ENCODE measurements at regions not wholly inside any gene's neighbourhood (a gene's known extent, or its start where the extent isn't known, plus 50 kb on each side); places are given as distances from the start of the nearest gene placed in this dataset.

DNA sequence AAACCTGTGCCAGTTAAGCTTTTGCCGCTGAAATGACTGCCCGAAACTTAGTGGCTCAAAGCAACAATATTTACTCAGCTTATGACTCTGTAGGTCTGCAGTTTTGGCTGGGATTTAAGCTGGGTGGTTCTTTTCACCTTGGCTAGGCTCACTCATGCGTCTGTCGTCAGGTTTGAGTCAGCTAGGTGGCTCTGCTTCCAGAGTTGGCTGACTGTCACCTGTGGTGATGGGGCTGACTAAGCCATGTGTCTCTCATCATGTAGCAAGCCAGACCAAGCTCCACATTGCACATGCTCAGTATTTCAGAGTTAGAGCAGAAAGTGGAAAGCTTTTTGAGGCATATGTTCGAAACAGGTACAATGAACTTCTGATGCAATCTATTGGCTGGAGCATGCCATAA lies 354.8 kb downstream of the MEIS1 start:
- TF ChIP-seq, protein P1, sequence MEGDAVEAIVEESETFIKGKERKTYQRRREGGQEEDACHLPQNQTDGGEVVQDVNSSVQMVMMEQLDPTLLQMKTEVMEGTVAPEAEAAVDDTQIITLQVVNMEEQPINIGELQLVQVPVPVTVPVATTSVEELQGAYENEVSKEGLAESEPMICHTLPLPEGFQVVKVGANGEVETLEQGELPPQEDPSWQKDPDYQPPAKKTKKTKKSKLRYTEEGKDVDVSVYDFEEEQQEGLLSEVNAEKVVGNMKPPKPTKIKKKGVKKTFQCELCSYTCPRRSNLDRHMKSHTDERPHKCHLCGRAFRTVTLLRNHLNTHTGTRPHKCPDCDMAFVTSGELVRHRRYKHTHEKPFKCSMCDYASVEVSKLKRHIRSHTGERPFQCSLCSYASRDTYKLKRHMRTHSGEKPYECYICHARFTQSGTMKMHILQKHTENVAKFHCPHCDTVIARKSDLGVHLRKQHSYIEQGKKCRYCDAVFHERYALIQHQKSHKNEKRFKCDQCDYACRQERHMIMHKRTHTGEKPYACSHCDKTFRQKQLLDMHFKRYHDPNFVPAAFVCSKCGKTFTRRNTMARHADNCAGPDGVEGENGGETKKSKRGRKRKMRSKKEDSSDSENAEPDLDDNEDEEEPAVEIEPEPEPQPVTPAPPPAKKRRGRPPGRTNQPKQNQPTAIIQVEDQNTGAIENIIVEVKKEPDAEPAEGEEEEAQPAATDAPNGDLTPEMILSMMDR (IDR thresholded peaks at IDR 0.05; ENCODE audit: borderline replicate concordance, insufficient read depth, low read depth, low read length): no peak

DNA sequence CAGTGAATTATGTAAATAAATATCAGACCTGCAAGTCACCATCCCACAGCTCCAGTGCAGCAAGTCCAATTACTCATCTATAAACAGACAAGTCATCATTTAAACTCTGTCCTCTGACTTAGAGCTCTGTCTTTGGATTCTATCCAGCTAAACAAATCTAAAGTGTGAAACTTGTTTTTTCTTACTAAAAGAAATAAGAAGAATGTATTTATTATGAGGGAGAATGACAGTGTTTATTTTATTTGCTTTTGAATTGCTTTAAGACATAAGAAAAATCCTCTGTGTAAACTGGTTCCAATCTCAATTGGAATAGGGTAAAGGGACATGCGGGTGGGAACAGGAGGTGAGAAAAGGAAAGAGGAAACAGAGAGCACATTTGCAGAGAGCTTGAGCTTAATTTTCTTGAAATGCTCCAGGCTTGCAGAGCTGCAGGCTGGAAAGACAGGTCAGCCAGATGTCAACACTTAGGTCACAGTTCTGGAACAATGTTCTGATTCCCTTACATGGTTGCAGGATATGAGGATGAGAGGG lies 355.8 kb downstream of the MEIS1 start:
- TF ChIP-seq, protein P1 (IDR thresholded peaks at IDR 0.05; ENCODE audit: borderline replicate concordance, insufficient read depth, low read depth, low read length): no peak
- no peak overlapping the region for H3K4me3 ChIP-seq (ENCODE audit: low read depth, low read length)

More for the DNA sequence above, 354.8 kb downstream of the MEIS1 start:
- no peak overlapping the region for H3K4me3 ChIP-seq (ENCODE audit: low read depth, low read length)

DNA sequence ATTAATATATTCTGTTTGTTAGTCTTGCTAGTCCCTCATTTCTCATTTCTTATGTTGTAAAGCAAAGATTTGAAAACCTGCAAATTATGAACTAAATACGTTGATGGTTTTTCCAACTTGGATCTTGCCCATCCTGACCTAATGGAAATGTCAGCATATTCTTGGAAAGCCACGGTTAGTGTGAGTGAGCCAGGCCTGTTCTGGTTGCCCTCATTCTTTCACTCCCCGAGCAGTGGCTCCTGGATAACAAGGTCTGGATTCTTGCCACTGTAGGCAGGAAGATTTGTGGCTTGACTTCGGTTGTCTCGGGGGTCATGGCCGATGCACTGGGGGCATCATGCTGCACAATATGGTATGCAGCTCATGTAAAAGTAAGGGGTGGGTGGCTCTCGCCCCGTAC lies 359.1 kb downstream of the MEIS1 start:
- no peak overlapping the region for H3K4me3 ChIP-seq (ENCODE audit: low read depth, low read length)
- TF ChIP-seq, protein P1 (IDR thresholded peaks at IDR 0.05; ENCODE audit: borderline replicate concordance, insufficient read depth, low read depth, low read length): no peak

DNA sequence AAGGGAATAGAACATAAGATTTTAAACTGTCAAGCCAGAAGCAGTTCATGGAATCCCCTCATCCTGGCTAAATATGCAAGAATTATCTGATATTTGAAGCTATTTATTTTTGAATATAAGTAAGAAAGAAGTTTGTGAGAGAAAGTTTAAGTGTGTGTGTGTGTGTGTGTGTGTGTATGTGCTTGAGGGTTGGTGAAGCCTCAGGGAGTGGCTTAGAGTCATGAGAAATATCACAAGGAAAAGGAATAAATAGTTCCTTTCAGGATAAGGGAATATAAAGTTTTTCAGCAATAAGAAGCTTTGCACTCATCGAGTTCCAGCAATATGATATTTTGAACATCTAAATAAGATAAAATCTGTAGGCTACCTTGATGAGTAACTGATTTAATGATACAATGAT lies 359.6 kb downstream of the MEIS1 start:
- H3K4me3 ChIP-seq (ENCODE audit: low read depth, low read length): no peak overlapping the region
- TF ChIP-seq, protein P1 (IDR thresholded peaks at IDR 0.05; ENCODE audit: borderline replicate concordance, insufficient read depth, low read depth, low read length): no peak

DNA sequence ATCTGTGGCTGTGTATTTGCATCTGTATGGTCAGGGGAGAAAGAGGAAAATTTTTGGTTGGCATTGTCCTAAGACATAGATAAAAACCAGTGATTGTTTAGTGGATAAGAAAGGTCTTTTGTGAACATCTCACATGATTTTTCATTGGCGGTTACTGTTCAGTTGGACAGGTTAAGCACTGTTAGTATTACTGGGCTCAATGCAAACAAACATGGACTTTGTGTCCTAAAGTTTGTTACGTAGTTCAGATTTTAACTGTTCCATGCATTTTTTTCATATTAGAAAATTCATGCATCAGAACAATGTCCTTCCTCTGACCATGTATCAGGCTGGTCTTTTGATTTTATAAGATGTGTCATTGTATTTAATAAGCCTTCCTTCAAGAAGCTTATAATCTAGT lies 368.0 kb downstream of the MEIS1 start:
- no peak overlapping the region for H3K4me3 ChIP-seq (ENCODE audit: low read depth, low read length)
- TF ChIP-seq, protein P1 (IDR thresholded peaks at IDR 0.05; ENCODE audit: borderline replicate concordance, insufficient read depth, low read depth, low read length): no peak

DNA sequence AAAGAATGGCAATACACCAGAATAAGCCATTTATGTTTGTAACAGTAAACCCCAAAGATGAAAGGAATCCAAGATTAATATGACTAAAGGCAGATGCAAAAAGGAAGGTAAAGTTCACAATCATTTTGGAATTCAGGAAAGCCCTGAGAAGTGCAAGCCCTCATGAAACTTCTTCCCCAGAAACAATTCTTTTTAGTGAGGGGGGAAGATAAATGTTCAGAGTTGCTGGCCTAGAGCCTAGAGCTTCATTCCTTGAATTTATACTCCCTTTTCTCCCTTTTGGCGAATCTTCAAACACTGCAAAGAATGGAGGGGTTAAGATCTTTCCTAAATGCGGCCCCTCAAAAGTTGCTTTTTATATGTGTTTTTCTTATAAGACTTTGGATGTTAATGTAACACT lies 368.8 kb downstream of the MEIS1 start:
- TF ChIP-seq, protein P1 (IDR thresholded peaks at IDR 0.05; ENCODE audit: borderline replicate concordance, insufficient read depth, low read depth, low read length): no peak
- H3K4me3 ChIP-seq (ENCODE audit: low read depth, low read length): no peak overlapping the region

DNA sequence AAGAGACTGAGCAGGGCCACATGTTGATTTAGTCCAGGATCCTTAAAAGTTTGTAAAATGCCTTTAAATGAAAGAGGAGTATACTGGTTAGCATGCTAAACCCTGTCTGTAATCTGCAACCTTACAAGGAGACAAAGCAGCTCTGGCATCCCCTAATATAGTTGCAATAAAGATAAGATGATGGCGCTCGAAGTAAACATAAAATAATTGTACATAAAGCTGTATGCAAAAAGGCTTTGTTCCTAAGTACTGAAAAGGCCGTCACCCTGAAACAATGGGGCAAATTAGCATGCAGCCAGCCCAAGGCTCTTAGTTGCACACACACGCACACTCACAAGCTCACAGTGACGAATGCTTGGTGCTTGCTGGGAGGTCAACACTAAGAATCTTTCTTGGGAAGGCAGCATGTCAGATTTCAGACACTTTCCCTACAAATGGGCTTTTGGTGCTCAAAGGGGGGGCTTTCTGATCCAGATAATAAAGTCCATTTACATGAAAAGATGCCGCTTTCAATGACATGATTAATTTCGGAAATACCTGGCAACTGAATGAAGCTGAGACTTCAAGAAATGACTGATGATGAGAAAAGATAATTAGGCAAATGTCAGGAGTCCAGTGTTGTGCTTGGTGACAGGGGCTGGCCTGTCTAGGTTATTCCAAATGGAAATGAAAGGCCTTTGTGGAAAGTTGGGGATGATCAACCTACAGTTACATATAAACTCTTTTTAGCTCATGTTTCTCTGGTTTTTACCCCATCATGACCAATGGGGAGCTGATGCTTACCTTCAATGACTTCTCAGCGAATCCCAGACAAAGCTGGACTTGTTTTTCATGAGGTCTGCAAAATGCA lies 370.3 kb downstream of the MEIS1 start:
- TF ChIP-seq, protein P1 (IDR thresholded peaks at IDR 0.05; ENCODE audit: borderline replicate concordance, insufficient read depth, low read depth, low read length): no peak

More for the DNA sequence above, 370.3 kb downstream of the MEIS1 start:
- H3K4me3 ChIP-seq (ENCODE audit: low read depth, low read length): no peak overlapping the region
